ENCODE measurements at regions not wholly inside any gene's neighbourhood (a gene's known extent, or its start where the extent isn't known, plus 50 kb on each side); places are given as distances from the start of the nearest gene placed in this dataset.

DNA sequence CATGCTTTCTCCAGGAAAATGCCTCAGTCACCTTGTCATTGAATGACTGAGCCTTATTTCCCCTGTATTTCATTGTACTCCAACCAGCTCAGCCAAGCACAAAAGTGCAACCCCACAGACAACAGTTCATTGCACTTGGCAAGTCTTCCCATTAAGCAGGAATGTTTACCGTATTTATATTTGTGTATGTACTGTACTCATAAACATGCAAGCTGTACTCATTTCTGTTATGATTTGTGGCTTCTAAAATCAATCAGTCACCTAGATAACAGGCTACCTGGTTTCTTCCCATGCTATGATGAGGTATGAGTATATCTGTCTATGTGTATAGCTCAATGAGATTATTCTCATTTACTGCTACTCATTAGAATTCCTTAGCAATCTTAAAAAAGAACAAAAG is 505.5 kb upstream of the FAM98A start:
- Mint-ChIP-seq H3K9me3 (ENCODE audit: low read depth, unreplicated experiment) (peaks cover 3% of the 10 kb centered on the region), H3K27me3 (ENCODE audit: unreplicated experiment) (no peaks in the 10 kb centered on the region), H3K4me1 (ENCODE audit: low read depth, unreplicated experiment) (peaks cover 9% of the 10 kb centered on the region), H3K36me3 (ENCODE audit: insufficient read depth, unreplicated experiment) (no peaks in the 10 kb centered on the region), H3K4me3 (ENCODE audit: low read depth, unreplicated experiment) (no peak overlapping the region), H3K27ac (ENCODE audit: unreplicated experiment) (peak overlapping the region; percentile 89)
- TF ChIP-seq, protein P1, sequence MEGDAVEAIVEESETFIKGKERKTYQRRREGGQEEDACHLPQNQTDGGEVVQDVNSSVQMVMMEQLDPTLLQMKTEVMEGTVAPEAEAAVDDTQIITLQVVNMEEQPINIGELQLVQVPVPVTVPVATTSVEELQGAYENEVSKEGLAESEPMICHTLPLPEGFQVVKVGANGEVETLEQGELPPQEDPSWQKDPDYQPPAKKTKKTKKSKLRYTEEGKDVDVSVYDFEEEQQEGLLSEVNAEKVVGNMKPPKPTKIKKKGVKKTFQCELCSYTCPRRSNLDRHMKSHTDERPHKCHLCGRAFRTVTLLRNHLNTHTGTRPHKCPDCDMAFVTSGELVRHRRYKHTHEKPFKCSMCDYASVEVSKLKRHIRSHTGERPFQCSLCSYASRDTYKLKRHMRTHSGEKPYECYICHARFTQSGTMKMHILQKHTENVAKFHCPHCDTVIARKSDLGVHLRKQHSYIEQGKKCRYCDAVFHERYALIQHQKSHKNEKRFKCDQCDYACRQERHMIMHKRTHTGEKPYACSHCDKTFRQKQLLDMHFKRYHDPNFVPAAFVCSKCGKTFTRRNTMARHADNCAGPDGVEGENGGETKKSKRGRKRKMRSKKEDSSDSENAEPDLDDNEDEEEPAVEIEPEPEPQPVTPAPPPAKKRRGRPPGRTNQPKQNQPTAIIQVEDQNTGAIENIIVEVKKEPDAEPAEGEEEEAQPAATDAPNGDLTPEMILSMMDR (IDR thresholded peaks at IDR 0.05; ENCODE audit: unreplicated experiment): no peak
- intact Hi-C loops (cut with micrococcal nuclease; ENCODE audit: unreplicated experiment): no loop called here
- no peak for DNase-seq
- CTCF ChIA-PET: no interaction called here
- BruUV-seq (replicated peaks): no TSS peak

GRCh38 chr2:34103437-34103836 is 504.3 kb upstream of the FAM98A start:
- Mint-ChIP-seq H3K27ac (ENCODE audit: unreplicated experiment) (no peak overlapping the region), H3K4me1 (ENCODE audit: low read depth, unreplicated experiment) (peaks cover 9% of the 10 kb centered on the region), H3K36me3 (ENCODE audit: insufficient read depth, unreplicated experiment) (no peaks in the 10 kb centered on the region), H3K4me3 (ENCODE audit: low read depth, unreplicated experiment) (no peak overlapping the region), H3K27me3 (ENCODE audit: unreplicated experiment) (no peaks in the 10 kb centered on the region), H3K9me3 (ENCODE audit: low read depth, unreplicated experiment) (peaks cover 2% of the 10 kb centered on the region)
- intact Hi-C loops (cut with micrococcal nuclease; ENCODE audit: unreplicated experiment): no loop called here
- TF ChIP-seq, protein P1 (IDR thresholded peaks at IDR 0.05; ENCODE audit: unreplicated experiment): no peak
- CTCF ChIA-PET: no interaction called here
- no peak for DNase-seq
- no TSS peak for BruUV-seq (replicated peaks)

GRCh38 chr2:34102339-34102738 is 503.2 kb upstream of the FAM98A start:
- H3K36me3 Mint-ChIP-seq (ENCODE audit: insufficient read depth, unreplicated experiment): no peaks in the 10 kb centered on the region
- H3K27me3 Mint-ChIP-seq (ENCODE audit: unreplicated experiment): no peaks in the 10 kb centered on the region
- no peak for DNase-seq
- no TSS peak for BruUV-seq (replicated peaks)
- H3K27ac Mint-ChIP-seq (ENCODE audit: unreplicated experiment): no peak overlapping the region
- H3K9me3 Mint-ChIP-seq (ENCODE audit: low read depth, unreplicated experiment): peaks cover 2% of the 10 kb centered on the region
- H3K4me3 Mint-ChIP-seq (ENCODE audit: low read depth, unreplicated experiment): no peak overlapping the region
- TF ChIP-seq, protein P1 (IDR thresholded peaks at IDR 0.05; ENCODE audit: unreplicated experiment): no peak
- CTCF ChIA-PET: no interaction called here
- peaks cover 9% of the 10 kb centered on the region for H3K4me1 Mint-ChIP-seq (ENCODE audit: low read depth, unreplicated experiment)
- intact Hi-C loops (cut with micrococcal nuclease; ENCODE audit: unreplicated experiment): no loop called here

DNA sequence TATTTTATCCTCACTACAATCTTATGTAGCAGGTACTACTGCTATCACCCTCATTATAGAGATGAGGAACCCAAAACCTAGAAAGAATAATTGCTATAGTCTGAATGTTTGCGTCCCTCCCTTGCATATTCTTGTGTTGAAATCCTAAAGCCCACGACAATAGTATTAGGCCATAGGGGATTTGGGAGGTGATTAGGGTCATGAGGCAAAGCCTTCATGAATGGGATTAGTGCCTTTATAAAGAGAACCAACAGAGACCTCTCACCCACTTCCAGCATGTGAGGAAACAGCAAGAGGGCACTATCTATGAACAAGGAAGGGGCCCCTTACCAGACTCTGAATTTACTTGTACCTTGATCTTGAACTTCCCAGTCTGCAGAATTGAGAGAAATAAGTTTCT is 500.3 kb upstream of the FAM98A start:
- intact Hi-C loops (cut with micrococcal nuclease; ENCODE audit: unreplicated experiment): loop anchor here (5.0 kb wide), 2 partner anchors 638 to 1328 kb away; no protein-coding TSS in a partner anchor
- TF ChIP-seq, protein P1 (IDR thresholded peaks at IDR 0.05; ENCODE audit: unreplicated experiment): no peak
- Mint-ChIP-seq H3K27me3 (ENCODE audit: unreplicated experiment) (no peaks in the 10 kb centered on the region), H3K27ac (ENCODE audit: unreplicated experiment) (no peak overlapping the region), H3K4me3 (ENCODE audit: low read depth, unreplicated experiment) (no peak overlapping the region), H3K36me3 (ENCODE audit: insufficient read depth, unreplicated experiment) (no peaks in the 10 kb centered on the region), H3K4me1 (ENCODE audit: low read depth, unreplicated experiment) (peaks cover 7% of the 10 kb centered on the region), H3K9me3 (ENCODE audit: low read depth, unreplicated experiment) (no peaks in the 10 kb centered on the region)
- no peak for DNase-seq
- CTCF ChIA-PET: no interaction called here
- no TSS peak for BruUV-seq (replicated peaks)
